NCI-H1105 treated with DMSO at 0.1 percent for 48 hours (cell line): ENCODE measurements at regions not wholly inside any gene's neighbourhood (a gene's known extent, or its start where the extent isn't known, plus 50 kb on each side); places are given as distances from the start of the nearest gene placed in this dataset.
"Not testable (repeated sequence)": the region's sequence is repeated elsewhere in the genome, so short reads cannot be mapped to it uniquely, and the experiment has no call there.

Source experiments
- DNase-seq: peaks from one replicate; lab custom pipeline; 2025; lab: John Stamatoyannopoulos, UW

GRCh38 chr7:55702831-55703230, 130.5 kb upstream of the VOPP1 start:
- not testable (repeated sequence) for DNase-seq

- not testable (repeated sequence) for DNase-seq
Measured at GRCh38 chr7:55699450-55699842, 127.1 kb upstream of the VOPP1 start.

- DNase-seq: not testable (repeated sequence)
Measured at GRCh38 chr7:55698607-55699449, 126.5 kb upstream of the VOPP1 start.

GRCh38 chr7:55695893-55696701, 123.8 kb upstream of the VOPP1 start:
- not testable (repeated sequence) for DNase-seq

GRCh38 chr7:55694484-55694883, 122.2 kb upstream of the VOPP1 start:
- not testable (repeated sequence) for DNase-seq

- DNase-seq: not testable (repeated sequence)
Measured at GRCh38 chr7:55688684-55689681, 116.7 kb upstream of the VOPP1 start.

- DNase-seq: not testable (repeated sequence)
Measured at GRCh38 chr7:55688261-55688660, 116.0 kb upstream of the VOPP1 start.

GRCh38 chr7:55687252-55687651, 115.0 kb upstream of the VOPP1 start:
- DNase-seq: not testable (repeated sequence)

- DNase-seq: not testable (repeated sequence)
Measured at GRCh38 chr7:55686771-55687170, 114.5 kb upstream of the VOPP1 start.

GRCh38 chr7:55683501-55683900, 111.2 kb upstream of the VOPP1 start:
- DNase-seq: not testable (repeated sequence)

GRCh38 chr7:55675589-55675988, 103.3 kb upstream of the VOPP1 start:
- not testable (repeated sequence) for DNase-seq

GRCh38 chr7:55673525-55673924, 101.2 kb upstream of the VOPP1 start:
- DNase-seq: not testable (repeated sequence)

- DNase-seq: not testable (repeated sequence)
Measured at GRCh38 chr7:55672084-55672483, 99.8 kb upstream of the VOPP1 start.

- DNase-seq: no peak
Measured at GRCh38 chr7:55657654-55658053, 85.4 kb upstream of the VOPP1 start.

- no peak for DNase-seq
Measured at GRCh38 chr7:55651057-55651456, 78.8 kb upstream of the VOPP1 start.

GRCh38 chr7:55649238-55649637, 76.9 kb upstream of the VOPP1 start:
- DNase-seq: no peak

GRCh38 chr7:55644567-55644966, 72.3 kb upstream of the VOPP1 start:
- DNase-seq: no peak

GRCh38 chr7:55642266-55642665, 70.0 kb upstream of the VOPP1 start:
- no peak for DNase-seq

- no peak for DNase-seq
Measured at GRCh38 chr7:55641811-55642210, 69.5 kb upstream of the VOPP1 start.

- peak; percentile 86 for DNase-seq
Measured at GRCh38 chr7:55641273-55641691, 69.0 kb upstream of the VOPP1 start.

GRCh38 chr7:55639640-55640039, 67.3 kb upstream of the VOPP1 start:
- no peak for DNase-seq
